ENCODE measurements at regions not wholly inside any gene's neighbourhood (a gene's known extent, or its start where the extent isn't known, plus 50 kb on each side); places are given as distances from the start of the nearest gene placed in this dataset.
A peak's percentile ranks its signal among the peaks of the same experiment; 100 is the strongest.
"Not testable (repeated sequence)": the region's sequence is repeated elsewhere in the genome, so short reads cannot be mapped to it uniquely, and the experiment has no call there.

GRCh38 chr3:39638301-39638700, 170.8 kb downstream of the MOBP start:
- H3K27me3 ChIP-seq, result no peaks in the 10 kb centered on the region

GRCh38 chr3:39639344-39640236, 169.8 kb upstream of the MYRIP start:
- Histone ChIP-seq H3K36me3 (no peaks in the 10 kb centered on the region), H3K4me1 (peaks cover 0 to 6% of the 10 kb centered on the region in 2 donors), H3K27me3 (no peaks in the 10 kb centered on the region), H3K4me3 (no peak overlapping the region), H3K27ac (no peak overlapping the region), H3K9me3 (no peaks in the 10 kb centered on the region)
- TF ChIP-seq CTCF (IDR thresholded peaks at IDR 0.05), result no peak
- DNase-seq (peak in 1 of 4 donors; percentile 41), ATAC-seq (peak; percentile 95)
- intact Hi-C loops (cut with DNase I), result no loop called here

More at GRCh38 chr3:39638301-39638700, 170.8 kb downstream of the MOBP start:
- H3K27ac ChIP-seq, result no peak overlapping the region
- peaks cover 0 to 6% of the 10 kb centered on the region in 2 donors for H3K4me1 ChIP-seq
- no peak overlapping the region for H3K4me3 ChIP-seq
- no peaks in the 10 kb centered on the region for H3K36me3 ChIP-seq
- intact Hi-C loops (cut with DNase I), result no loop called here
- no peaks in the 10 kb centered on the region for H3K9me3 ChIP-seq
- no peak for ATAC-seq
- DNase-seq, result no peak
- TF ChIP-seq CTCF (IDR thresholded peaks at IDR 0.05), result no peak

- Histone ChIP-seq H3K27me3 (no peaks in the 10 kb centered on the region), H3K27ac (no peak overlapping the region), H3K36me3 (no peaks in the 10 kb centered on the region), H3K9me3 (no peaks in the 10 kb centered on the region), H3K4me1 (peaks cover 0 to 6% of the 10 kb centered on the region in 2 donors), H3K4me3 (no peak overlapping the region)
- no peak for ATAC-seq
- DNase-seq, result no peak
- intact Hi-C loops (cut with DNase I), result no loop called here
- no peak for TF ChIP-seq CTCF (IDR thresholded peaks at IDR 0.05)
These were observed 168.1 kb upstream of the MYRIP start for GRCh38 chr3:39641274-39641673.

GRCh38 chr3:39644176-39644575, 165.2 kb upstream of the MYRIP start:
- H3K4me1 ChIP-seq, result peaks cover 0 to 3% of the 10 kb centered on the region in 2 donors
- H3K36me3 ChIP-seq, result no peaks in the 10 kb centered on the region
- DNase-seq (no peak), ATAC-seq (no peak)
- H3K4me3 ChIP-seq, result no peak overlapping the region
- intact Hi-C loops (cut with DNase I), result no loop called here
- H3K9me3 ChIP-seq, result no peaks in the 10 kb centered on the region
- no peaks in the 10 kb centered on the region for H3K27me3 ChIP-seq
- TF ChIP-seq CTCF (IDR thresholded peaks at IDR 0.05), result no peak
- H3K27ac ChIP-seq, result no peak overlapping the region

- H3K36me3 ChIP-seq; DNase-seq; H3K9me3 ChIP-seq; ATAC-seq; H3K27me3 ChIP-seq; H3K4me3 ChIP-seq; H3K4me1 ChIP-seq; H3K27ac ChIP-seq; intact Hi-C loops (cut with DNase I): not testable (repeated sequence)
These were observed 158.2 kb upstream of the MYRIP start for GRCh38 chr3:39651256-39651655.
